Loucy (cell line): ENCODE measurements at regions not wholly inside any gene's neighbourhood (a gene's known extent, or its start where the extent isn't known, plus 50 kb on each side); places are given as distances from the start of the nearest gene placed in this dataset.
A peak's percentile ranks its signal among the peaks of the same experiment; 100 is the strongest.

Source experiments
- H2AFZ ChIP-seq: fragments of 200-600 bp; sonication (generic); 2 replicates; pipeline ENCODE4 v1.6.0; 2016; ENCODE audit warnings: antibody characterized with exemption, mild to moderate bottlenecking, low read length, moderate library complexity
- H3F3A ChIP-seq: fragments of 200-600 bp; 2 replicates; pipeline ENCODE4 v1.6.0; 2016; ENCODE audit warnings: antibody characterized with exemption, low read depth, mild to moderate bottlenecking
- H3K27me3 ChIP-seq: fragments of 200-600 bp; sonication (generic); 2 replicates; pipeline ENCODE4 v1.6.1; 2014; ENCODE audit warnings: low read length, mild to moderate bottlenecking; ENCODE audit not compliant: insufficient read depth, poor library complexity, severe bottlenecking
- H3K36me3 ChIP-seq: fragments of 200-600 bp; sonication (generic); 2 replicates; pipeline ENCODE4 v1.6.1; 2016; ENCODE audit warnings: low read length; ENCODE audit not compliant: insufficient read depth
- H3K4me1 ChIP-seq: fragments of 200-600 bp; sonication (generic); 2 replicates; pipeline ENCODE4 v1.5.1; 2014; ENCODE audit warnings: low read length, mild to moderate bottlenecking; ENCODE audit not compliant: insufficient read depth, poor library complexity, severe bottlenecking
- H3K4me2 ChIP-seq: fragments of 200-600 bp; sonication (generic); 2 replicates; pipeline ENCODE4 v1.6.0; 2014; ENCODE audit warnings: antibody characterized with exemption, low read length, low read depth, mild to moderate bottlenecking; ENCODE audit not compliant: poor library complexity, severe bottlenecking
- H3K4me3 ChIP-seq: fragments of 200-600 bp; sonication (generic); 2 replicates; pipeline ENCODE4 v1.5.1; 2014; ENCODE audit warnings: low read length, mild to moderate bottlenecking, mixed read lengths; ENCODE audit not compliant: poor library complexity, severe bottlenecking
- H3K79me2 ChIP-seq: fragments of 200-600 bp; sonication (generic); 2 replicates; pipeline ENCODE4 v1.6.1; 2014; ENCODE audit warnings: low read length; ENCODE audit not compliant: insufficient read depth
- H3K9ac ChIP-seq: fragments of 200-600 bp; sonication (generic); 2 replicates; pipeline ENCODE4 v1.6.0; 2014; ENCODE audit warnings: mild to moderate bottlenecking, low read depth, low read length, moderate library complexity; ENCODE audit not compliant: poor library complexity, severe bottlenecking
- H3K9me2 ChIP-seq: fragments of 200-600 bp; sonication (generic); replicated peaks from 2 replicates; pipeline ENCODE4 v1.6.1; 2016; ENCODE audit warnings: low read depth, low read length, mixed read lengths
- H3K9me3 ChIP-seq: fragments of 200-600 bp; sonication (generic); 2 replicates; pipeline ENCODE4 v1.6.1; 2014; ENCODE audit warnings: mild to moderate bottlenecking, antibody characterized with exemption, low read length, low read depth; ENCODE audit not compliant: insufficient read depth
- H4K20me1 ChIP-seq: fragments of 200-600 bp; sonication (generic); 2 replicates; pipeline ENCODE4 v1.6.0; 2014; ENCODE audit warnings: antibody characterized with exemption, low read length, mild to moderate bottlenecking; ENCODE audit not compliant: insufficient read depth, poor library complexity, severe bottlenecking
- CTCF ChIP-seq: fragments of 200-600 bp; sonication (generic); conservative IDR thresholded peaks from 2 replicates; pipeline ENCODE4 v1.5.1; 2014; ENCODE audit warnings: mild to moderate bottlenecking, antibody characterized with exemption, low read length
- EZH2phosphoT487 ChIP-seq: fragments of 200-600 bp; IDR thresholded peaks from 2 replicates; pipeline ENCODE4 v1.6.1; 2018; ENCODE audit warnings: antibody characterized with exemption, mild to moderate bottlenecking, moderate library complexity, borderline replicate concordance

- Histone ChIP-seq H3K9me3 (no peaks in the 10 kb centered on the region), H3F3A (no peaks in the 10 kb centered on the region), H4K20me1 (no peaks in the 10 kb centered on the region), H3K4me1 (no peaks in the 10 kb centered on the region), H2AFZ (no peak overlapping the region), H3K9ac (no peak overlapping the region), H3K27me3 (no peaks in the 10 kb centered on the region), H3K4me3 (no peak overlapping the region), H3K9me2 (no peaks in the 10 kb centered on the region), H3K79me2 (no peaks in the 10 kb centered on the region), H3K36me3 (no peaks in the 10 kb centered on the region), H3K4me2 (no peak overlapping the region)
- TF ChIP-seq CTCF (0 out of 2 replicates have a peak, but pooled peaks have one; percentile 20), EZH2phosphoT487 (no peak)
Measured at GRCh38 chr11:92826603-92827002, 142.8 kb upstream of the MTNR1B start.

- Histone ChIP-seq H3K36me3 (no peaks in the 10 kb centered on the region), H3K9me2 (no peaks in the 10 kb centered on the region), H3K9ac (no peak overlapping the region), H3K27me3 (no peaks in the 10 kb centered on the region), H3K4me3 (no peak overlapping the region), H3K4me1 (no peaks in the 10 kb centered on the region), H3K4me2 (no peak overlapping the region), H4K20me1 (no peaks in the 10 kb centered on the region), H3K79me2 (no peaks in the 10 kb centered on the region), H2AFZ (no peak overlapping the region), H3K9me3 (no peaks in the 10 kb centered on the region), H3F3A (no peaks in the 10 kb centered on the region)
- TF ChIP-seq EZH2phosphoT487 (no peak), CTCF (no peak)
Measured at GRCh38 chr11:92827132-92827531, 142.3 kb upstream of the MTNR1B start.

- no peak overlapping the region for H2AFZ ChIP-seq
- no peak for TF ChIP-seq EZH2phosphoT487
- no peak for TF ChIP-seq CTCF
- no peak overlapping the region for H3K9ac ChIP-seq
- no peaks in the 10 kb centered on the region for H3K4me1 ChIP-seq
- H3K79me2 ChIP-seq = no peaks in the 10 kb centered on the region
- no peaks in the 10 kb centered on the region for H3K9me3 ChIP-seq
- H3F3A ChIP-seq = no peaks in the 10 kb centered on the region
- H4K20me1 ChIP-seq = no peaks in the 10 kb centered on the region
- no peak overlapping the region for H3K4me2 ChIP-seq
- no peak overlapping the region for H3K4me3 ChIP-seq
- H3K9me2 ChIP-seq = no peaks in the 10 kb centered on the region
- no peaks in the 10 kb centered on the region for H3K36me3 ChIP-seq
- no peaks in the 10 kb centered on the region for H3K27me3 ChIP-seq
Measured at GRCh38 chr11:92828556-92828955, 140.9 kb upstream of the MTNR1B start.
